Astrocyte of the spinal cord (primary cell): ENCODE measurements at regions not wholly inside any gene's neighbourhood (a gene's known extent, or its start where the extent isn't known, plus 50 kb on each side); places are given as distances from the start of the nearest gene placed in this dataset.

Experiments used
- DNase-seq: peaks from one replicate; pipeline ENCODE4 v3.0.0; 2011; ENCODE audit warnings: low read depth, low spot score
- H3K4me3 ChIP-seq: 2 replicates; pipeline ENCODE4 v1.5.1; 2011; ENCODE audit warnings: low read depth, mild to moderate bottlenecking, low read length, moderate library complexity
- CTCF ChIP-seq: IDR thresholded peaks from 2 replicates; pipeline ENCODE4 v1.5.1; 2012; ENCODE audit warnings: low read depth, mild to moderate bottlenecking, low read length, inconsistent platforms
- in situ Hi-C: cut with HindIII; loops from 2 replicates; pipeline ENCODE4 v1.10.0; 2017; ENCODE audit warnings: low sequenced_read_pairs

DNA sequence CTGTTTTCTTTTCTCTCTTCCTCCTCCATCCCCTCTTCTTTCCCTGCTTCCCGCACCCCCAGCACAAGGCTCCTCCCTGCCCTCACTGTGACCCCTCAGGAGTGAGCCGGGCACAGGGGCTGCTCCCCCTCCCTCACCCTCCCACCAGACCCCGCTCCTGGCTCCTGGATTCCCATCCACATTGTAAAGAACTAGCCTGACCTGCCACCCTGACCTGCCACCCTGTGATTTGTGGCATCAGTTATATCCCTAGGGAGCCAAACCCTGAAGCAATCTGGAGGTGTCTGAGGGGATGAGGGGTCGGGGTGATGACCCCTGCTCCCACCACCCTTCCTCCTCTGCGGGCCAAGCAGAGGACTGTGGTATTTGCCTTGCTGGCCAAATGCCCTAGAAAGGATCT lies 98.0 kb upstream of the LHX1 start:
- in situ Hi-C loops, result no loop called here
- no peak for DNase-seq
- no peak for TF ChIP-seq CTCF
- H3K4me3 ChIP-seq, result no peak overlapping the region

GRCh38 chr17:36840796-36841195 lies 96.5 kb upstream of the LHX1 start:
- DNase-seq, result no peak
- in situ Hi-C loops, result no loop called here
- H3K4me3 ChIP-seq, result no peak overlapping the region
- TF ChIP-seq CTCF, result no peak

DNA sequence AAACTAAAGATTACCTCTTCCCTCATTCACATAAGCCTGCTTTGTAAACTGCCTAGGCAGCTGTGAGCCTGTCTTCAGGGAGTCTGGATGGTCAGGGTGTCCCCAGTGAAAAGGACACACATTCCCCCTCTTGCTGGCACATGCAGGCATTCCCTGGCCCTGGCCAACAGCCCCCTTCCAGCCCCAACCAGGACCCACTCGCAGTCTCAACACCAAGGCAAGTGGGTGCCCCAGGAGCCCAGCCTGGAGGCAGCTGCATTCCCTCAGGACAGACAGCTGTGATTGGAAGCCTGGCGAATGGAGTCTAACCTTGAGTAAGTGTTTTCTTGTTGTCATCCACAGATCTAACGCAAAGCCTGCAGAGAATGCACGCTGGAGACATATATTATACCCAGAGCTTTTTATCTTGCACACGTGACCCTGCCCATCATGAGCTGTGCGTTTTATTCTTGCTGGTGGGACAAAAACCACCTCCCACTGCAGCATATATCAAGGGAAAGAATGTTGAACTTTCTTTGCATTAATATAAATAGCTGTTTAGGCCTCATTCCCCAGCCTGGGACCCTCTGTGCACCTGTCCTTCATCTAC lies 95.0 kb upstream of the LHX1 start:
- TF ChIP-seq CTCF, result no peak
- no peak for DNase-seq
- in situ Hi-C loops, result no loop called here
- H3K4me3 ChIP-seq, result no peak overlapping the region

- no peak for DNase-seq
- in situ Hi-C loops, result no loop called here
- TF ChIP-seq CTCF, result no peak
- H3K4me3 ChIP-seq, result no peak overlapping the region
Observed at GRCh38 chr17:36842963-36843558, 94.2 kb upstream of the LHX1 start.

DNA sequence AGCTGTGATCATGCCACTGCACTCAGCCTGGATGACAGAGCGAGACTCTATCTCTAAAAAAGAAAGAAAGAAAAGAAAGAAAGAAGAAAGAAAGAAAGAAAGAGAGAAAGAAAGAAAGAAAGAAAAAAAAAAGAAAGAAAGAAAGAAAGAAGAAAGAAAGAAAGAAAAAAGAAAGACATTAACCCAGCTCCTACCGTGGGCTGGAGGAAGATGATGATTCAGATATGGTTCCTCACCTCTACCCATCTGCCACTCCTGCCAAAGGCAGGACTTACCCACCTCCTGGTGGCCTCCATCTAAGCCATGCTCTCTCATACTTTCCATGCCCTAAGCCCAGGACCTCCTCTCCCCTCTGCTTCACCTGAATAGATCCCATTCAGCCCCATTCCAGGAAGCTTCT lies 93.3 kb upstream of the LHX1 start:
- TF ChIP-seq CTCF, result no peak
- H3K4me3 ChIP-seq, result no peak overlapping the region
- DNase-seq, result no peak
- in situ Hi-C loops, result no loop called here

GRCh38 chr17:36844601-36845000 lies 92.7 kb upstream of the LHX1 start:
- no peak for DNase-seq
- H3K4me3 ChIP-seq, result no peak overlapping the region
- in situ Hi-C loops, result no loop called here
- TF ChIP-seq CTCF, result no peak
